ENCODE measurements at regions not wholly inside any gene's neighbourhood (a gene's known extent, or its start where the extent isn't known, plus 50 kb on each side); places are given as distances from the start of the nearest gene placed in this dataset.

DNA sequence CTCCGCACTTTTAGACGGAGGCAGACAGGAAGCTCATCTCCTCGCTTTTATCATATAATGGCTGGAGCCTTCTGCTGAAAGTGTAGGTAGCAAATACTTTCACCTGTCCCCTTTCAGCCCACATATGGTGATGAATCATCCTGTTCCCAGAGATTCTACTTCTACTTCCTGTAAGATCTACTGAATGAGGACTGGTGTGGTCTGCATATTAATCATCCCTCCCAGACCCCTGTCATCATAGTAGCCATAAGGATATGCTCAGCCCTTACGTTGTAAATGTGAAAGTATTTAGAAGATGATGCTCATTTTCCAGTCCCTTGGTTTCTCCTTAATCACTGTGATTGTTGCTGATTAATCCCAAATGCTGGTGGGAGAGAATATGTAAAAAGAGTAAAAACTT is 268.2 kb upstream of the GRIP1 start:
- H3K4me1 ChIP-seq (ENCODE audit: control insufficient read depth, insufficient read depth, low read length) = no peaks in the 10 kb centered on the region
- no peaks in the 10 kb centered on the region for H3K9me3 ChIP-seq (replicated peaks; ENCODE audit: low read length)
- H3K36me3 ChIP-seq (ENCODE audit: insufficient read depth, low read length) = no peaks in the 10 kb centered on the region
- H3K4me3 ChIP-seq (ENCODE audit: low read length) = no peak overlapping the region
- H3K27me3 ChIP-seq (ENCODE audit: control insufficient read depth, insufficient read depth, low read length) = no peaks in the 10 kb centered on the region
- H3K9ac ChIP-seq (ENCODE audit: low read depth, low read length) = no peak overlapping the region
- H3K4me2 ChIP-seq (ENCODE audit: low read length) = no peak overlapping the region

DNA sequence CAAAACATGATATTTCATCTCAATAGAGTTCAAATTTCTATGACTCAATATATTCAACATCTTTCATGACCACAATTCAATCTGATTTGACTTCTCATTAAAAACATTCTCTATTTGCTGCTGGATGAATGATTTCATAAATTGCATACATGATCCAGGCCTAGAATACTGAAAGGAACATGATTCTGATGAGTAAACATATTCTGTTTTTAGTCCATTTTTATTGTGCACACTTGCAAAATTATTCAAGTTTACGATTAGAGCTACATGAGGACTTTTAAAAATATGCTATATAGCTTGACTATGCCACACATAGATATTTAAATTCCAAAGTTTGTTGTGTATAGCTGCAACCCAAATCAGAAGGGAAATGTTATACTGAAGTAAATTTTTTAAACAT is 273.8 kb upstream of the GRIP1 start:
- H3K4me2 ChIP-seq (ENCODE audit: low read length) = no peak overlapping the region
- no peak overlapping the region for H3K4me3 ChIP-seq (ENCODE audit: low read length)
- no peaks in the 10 kb centered on the region for H3K4me1 ChIP-seq (ENCODE audit: control insufficient read depth, insufficient read depth, low read length)
- H3K9me3 ChIP-seq (replicated peaks; ENCODE audit: low read length) = no peaks in the 10 kb centered on the region
- H3K36me3 ChIP-seq (ENCODE audit: insufficient read depth, low read length) = no peaks in the 10 kb centered on the region
- peaks cover 7% of the 10 kb centered on the region for H3K27me3 ChIP-seq (ENCODE audit: control insufficient read depth, insufficient read depth, low read length)
- no peak overlapping the region for H3K9ac ChIP-seq (ENCODE audit: low read depth, low read length)

DNA sequence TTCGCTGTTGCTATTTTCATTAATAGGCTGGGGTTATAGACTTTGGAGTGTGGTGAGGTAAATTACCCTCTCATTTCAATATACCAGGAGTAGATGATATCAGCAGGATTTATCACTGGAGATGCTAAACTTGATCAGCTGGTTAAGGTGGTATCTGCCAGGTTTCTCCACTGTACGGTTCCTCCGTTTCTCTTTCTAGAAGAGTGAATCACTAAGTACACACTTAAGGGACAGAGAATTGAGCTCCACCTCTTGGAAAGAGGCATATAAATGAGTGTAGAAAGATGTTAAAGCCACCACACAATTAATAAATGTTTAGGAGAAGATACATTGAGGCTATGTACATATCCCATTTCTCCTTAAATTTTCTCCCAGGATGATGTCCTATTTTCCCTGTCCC is 277.4 kb upstream of the GRIP1 start:
- H3K27me3 ChIP-seq (ENCODE audit: control insufficient read depth, insufficient read depth, low read length) = peaks cover 7% of the 10 kb centered on the region

DNA sequence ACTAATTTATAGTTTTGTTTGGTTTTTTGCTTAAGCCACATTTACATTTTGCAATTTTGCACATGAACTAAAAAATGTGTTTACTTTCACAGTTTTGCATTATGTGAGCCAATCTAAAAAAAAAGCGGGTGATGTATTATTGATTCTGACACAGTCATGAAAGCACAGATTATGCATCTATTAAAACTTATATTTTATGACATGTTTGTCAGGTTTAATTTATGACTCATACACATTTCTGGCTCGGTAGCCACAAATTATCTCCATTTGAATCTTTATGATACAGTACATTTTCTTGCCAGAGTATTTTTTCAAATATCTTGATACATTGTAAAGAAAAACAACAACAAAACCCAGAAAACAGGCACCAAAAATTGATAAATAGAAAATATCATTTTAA is 280.4 kb upstream of the GRIP1 start:
- Histone ChIP-seq H3K27me3 (ENCODE audit: control insufficient read depth, insufficient read depth, low read length) (no peaks in the 10 kb centered on the region), H3K4me3 (ENCODE audit: low read length) (no peak overlapping the region), H3K9ac (ENCODE audit: low read depth, low read length) (no peak overlapping the region), H3K4me1 (ENCODE audit: control insufficient read depth, insufficient read depth, low read length) (no peaks in the 10 kb centered on the region), H3K36me3 (ENCODE audit: insufficient read depth, low read length) (no peaks in the 10 kb centered on the region), H3K9me3 (replicated peaks; ENCODE audit: low read length) (no peaks in the 10 kb centered on the region), H3K4me2 (ENCODE audit: low read length) (no peak overlapping the region)

More for the DNA sequence above, 277.4 kb upstream of the GRIP1 start:
- H3K9ac ChIP-seq (ENCODE audit: low read depth, low read length) = no peak overlapping the region
- no peak overlapping the region for H3K4me2 ChIP-seq (ENCODE audit: low read length)
- no peaks in the 10 kb centered on the region for H3K36me3 ChIP-seq (ENCODE audit: insufficient read depth, low read length)
- H3K9me3 ChIP-seq (replicated peaks; ENCODE audit: low read length) = no peaks in the 10 kb centered on the region
- no peak overlapping the region for H3K4me3 ChIP-seq (ENCODE audit: low read length)
- no peaks in the 10 kb centered on the region for H3K4me1 ChIP-seq (ENCODE audit: control insufficient read depth, insufficient read depth, low read length)

DNA sequence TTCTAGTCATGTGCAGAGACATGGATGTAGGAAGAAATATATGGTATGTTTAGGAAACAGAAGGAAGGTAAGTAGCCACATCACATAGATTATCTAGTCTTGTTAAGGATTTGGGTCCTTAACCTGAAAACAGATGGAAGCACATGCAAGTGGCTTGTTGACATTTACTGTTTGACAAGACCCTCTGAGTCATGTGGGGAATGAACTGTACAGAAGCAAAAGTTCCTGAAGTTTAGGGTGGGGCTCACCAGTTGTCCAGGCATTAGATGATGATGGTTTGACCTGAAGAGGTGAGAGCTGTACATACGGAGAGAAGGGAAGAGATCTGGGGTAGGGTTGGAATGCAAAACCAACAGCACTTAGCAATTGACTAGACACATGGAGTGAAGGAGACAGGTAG is 281.1 kb upstream of the GRIP1 start:
- no peak overlapping the region for H3K9ac ChIP-seq (ENCODE audit: low read depth, low read length)
- no peak overlapping the region for H3K4me2 ChIP-seq (ENCODE audit: low read length)
- no peaks in the 10 kb centered on the region for H3K27me3 ChIP-seq (ENCODE audit: control insufficient read depth, insufficient read depth, low read length)
- H3K4me1 ChIP-seq (ENCODE audit: control insufficient read depth, insufficient read depth, low read length) = no peaks in the 10 kb centered on the region
- H3K9me3 ChIP-seq (replicated peaks; ENCODE audit: low read length) = no peaks in the 10 kb centered on the region
- no peak overlapping the region for H3K4me3 ChIP-seq (ENCODE audit: low read length)
- H3K36me3 ChIP-seq (ENCODE audit: insufficient read depth, low read length) = no peaks in the 10 kb centered on the region

DNA sequence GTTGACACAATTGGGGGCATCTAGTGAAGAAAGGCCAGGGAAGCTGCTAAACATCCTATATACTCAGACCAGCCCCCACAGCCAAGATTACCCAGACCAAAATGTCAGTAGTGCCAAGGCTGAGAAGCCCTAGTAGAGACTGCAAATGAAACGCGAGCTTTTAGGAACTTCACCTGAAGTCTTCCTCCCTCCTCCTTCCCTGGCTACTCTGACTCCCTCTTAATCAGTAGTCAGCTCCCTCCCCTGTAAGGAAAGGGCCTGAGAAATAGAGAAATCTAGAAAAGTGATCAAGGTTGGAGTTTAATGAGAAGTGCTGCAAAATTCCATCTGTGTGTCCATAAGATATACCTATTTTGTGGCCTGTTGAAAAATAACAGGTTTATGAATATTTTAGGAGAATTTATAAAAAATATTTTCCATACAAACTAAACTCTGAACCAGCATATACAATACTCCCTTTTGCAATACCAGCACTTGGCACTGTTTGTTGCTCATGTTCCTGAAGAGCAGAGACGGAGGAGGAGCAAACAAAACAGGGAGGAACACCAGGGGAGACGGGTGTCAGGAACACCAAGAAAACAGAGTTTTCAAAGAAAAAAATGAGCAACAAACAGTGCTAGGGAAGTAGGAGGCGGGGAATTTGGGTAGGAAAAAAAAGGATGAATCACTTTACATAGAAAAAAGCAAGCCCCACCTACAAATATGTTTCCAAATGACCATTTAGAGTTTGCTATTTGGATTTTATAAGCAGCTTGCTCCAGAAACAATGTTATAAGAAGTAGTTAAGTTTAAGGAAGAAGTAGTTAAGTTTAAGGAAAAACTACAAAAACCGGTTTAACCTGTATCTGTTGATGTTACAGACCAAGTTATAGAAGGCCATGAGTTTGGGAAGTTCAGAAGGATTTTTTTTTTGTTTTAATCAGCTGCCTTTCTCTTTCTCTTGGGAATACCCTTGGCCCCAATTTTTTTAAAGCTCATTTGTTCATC is 282.1 kb upstream of the GRIP1 start:
- H3K9ac ChIP-seq (ENCODE audit: low read depth, low read length) = no peak overlapping the region
- H3K4me2 ChIP-seq (ENCODE audit: low read length) = no peak overlapping the region
- H3K27me3 ChIP-seq (ENCODE audit: control insufficient read depth, insufficient read depth, low read length) = no peaks in the 10 kb centered on the region
- no peaks in the 10 kb centered on the region for H3K36me3 ChIP-seq (ENCODE audit: insufficient read depth, low read length)
- H3K4me1 ChIP-seq (ENCODE audit: control insufficient read depth, insufficient read depth, low read length) = no peaks in the 10 kb centered on the region
- H3K4me3 ChIP-seq (ENCODE audit: low read length) = no peak overlapping the region
- no peaks in the 10 kb centered on the region for H3K9me3 ChIP-seq (replicated peaks; ENCODE audit: low read length)

DNA sequence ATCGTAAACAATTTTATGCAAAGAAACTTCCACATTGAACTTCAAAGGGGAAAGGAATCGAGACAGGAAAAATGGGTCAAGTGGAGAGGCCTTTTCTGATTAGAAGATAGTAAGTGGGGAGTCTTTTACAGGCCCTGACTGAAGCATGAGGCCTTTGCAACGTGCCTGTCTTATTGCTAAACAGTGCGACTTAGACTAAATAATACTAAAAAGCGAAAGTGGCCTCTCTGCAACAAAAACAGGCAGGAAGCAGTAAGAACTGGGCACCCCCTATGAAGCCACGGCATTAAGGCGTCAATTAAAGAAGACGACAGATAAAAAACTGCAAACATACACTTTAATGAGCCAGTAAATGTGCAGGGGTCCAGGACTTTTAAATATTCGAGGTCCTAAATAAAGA is 283.4 kb upstream of the GRIP1 start:
- H3K4me3 ChIP-seq (ENCODE audit: low read length) = no peak overlapping the region
- no peaks in the 10 kb centered on the region for H3K4me1 ChIP-seq (ENCODE audit: control insufficient read depth, insufficient read depth, low read length)
- no peaks in the 10 kb centered on the region for H3K36me3 ChIP-seq (ENCODE audit: insufficient read depth, low read length)
- no peaks in the 10 kb centered on the region for H3K9me3 ChIP-seq (replicated peaks; ENCODE audit: low read length)
- H3K4me2 ChIP-seq (ENCODE audit: low read length) = no peak overlapping the region
- no peaks in the 10 kb centered on the region for H3K27me3 ChIP-seq (ENCODE audit: control insufficient read depth, insufficient read depth, low read length)
- no peak overlapping the region for H3K9ac ChIP-seq (ENCODE audit: low read depth, low read length)

DNA sequence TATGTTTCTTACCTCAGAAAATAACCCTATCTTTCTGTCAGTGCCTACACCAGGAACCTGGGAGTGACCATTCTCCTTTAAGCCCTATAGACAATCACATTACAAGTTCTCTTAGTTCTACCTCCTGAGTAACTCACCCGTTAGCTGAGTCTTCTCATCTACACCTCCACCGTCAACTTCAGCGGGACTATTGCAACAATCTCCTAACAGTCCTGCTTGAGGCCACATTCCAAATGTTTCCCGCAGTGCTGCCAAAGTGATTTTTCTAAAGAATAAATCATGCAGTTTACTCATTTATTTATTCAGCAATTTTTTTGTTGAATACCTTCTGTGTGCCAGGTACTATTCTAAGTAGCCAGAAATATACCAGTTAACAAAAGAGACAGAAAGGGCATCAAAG is 285.0 kb upstream of the GRIP1 start:
- H3K4me3 ChIP-seq (ENCODE audit: low read length) = no peak overlapping the region
- no peaks in the 10 kb centered on the region for H3K27me3 ChIP-seq (ENCODE audit: control insufficient read depth, insufficient read depth, low read length)
- no peaks in the 10 kb centered on the region for H3K9me3 ChIP-seq (replicated peaks; ENCODE audit: low read length)
- H3K9ac ChIP-seq (ENCODE audit: low read depth, low read length) = no peak overlapping the region
- no peaks in the 10 kb centered on the region for H3K36me3 ChIP-seq (ENCODE audit: insufficient read depth, low read length)
- H3K4me2 ChIP-seq (ENCODE audit: low read length) = no peak overlapping the region
- no peaks in the 10 kb centered on the region for H3K4me1 ChIP-seq (ENCODE audit: control insufficient read depth, insufficient read depth, low read length)

DNA sequence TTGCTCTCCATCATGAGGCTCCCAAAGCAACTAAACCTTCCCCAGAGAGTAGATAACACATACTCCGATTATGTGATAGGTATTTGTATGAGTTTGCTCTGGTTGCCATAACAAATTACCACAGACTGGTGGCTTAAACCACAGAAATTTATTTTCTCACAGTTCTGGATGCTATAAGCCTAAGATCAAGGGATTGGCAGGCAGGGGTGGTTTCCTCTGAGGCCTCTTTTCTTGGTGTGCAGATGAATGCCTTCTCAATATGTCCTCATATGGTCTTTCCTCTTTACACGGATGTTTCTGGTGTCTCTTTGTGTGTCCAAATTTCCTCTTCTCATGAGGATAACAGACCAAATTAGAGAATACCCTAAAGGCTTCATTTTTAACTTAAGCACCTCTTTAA is 285.8 kb upstream of the GRIP1 start:
- Histone ChIP-seq H3K4me2 (ENCODE audit: low read length) (no peak overlapping the region), H3K9me3 (replicated peaks; ENCODE audit: low read length) (no peaks in the 10 kb centered on the region), H3K4me1 (ENCODE audit: control insufficient read depth, insufficient read depth, low read length) (no peaks in the 10 kb centered on the region), H3K36me3 (ENCODE audit: insufficient read depth, low read length) (no peaks in the 10 kb centered on the region), H3K9ac (ENCODE audit: low read depth, low read length) (no peak overlapping the region), H3K4me3 (ENCODE audit: low read length) (no peak overlapping the region), H3K27me3 (ENCODE audit: control insufficient read depth, insufficient read depth, low read length) (no peaks in the 10 kb centered on the region)

DNA sequence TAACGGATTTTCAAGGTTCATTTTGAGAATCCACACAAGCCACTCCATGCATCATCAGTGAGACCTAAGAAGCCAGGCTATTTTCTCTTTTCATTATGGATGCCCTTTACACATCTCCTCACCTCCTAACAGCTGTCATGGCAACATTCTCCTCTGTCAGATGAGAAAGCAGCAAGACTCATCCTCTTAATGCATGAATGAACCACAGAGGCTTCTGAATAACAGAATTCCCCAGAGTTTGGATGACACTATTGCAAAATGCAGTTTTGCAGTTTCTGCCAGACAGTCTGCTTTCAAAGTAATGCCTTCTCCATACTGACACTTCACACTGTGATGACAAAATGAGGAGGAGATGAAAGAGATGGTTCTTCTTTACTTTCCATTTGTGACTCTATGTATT is 286.7 kb upstream of the GRIP1 start:
- Histone ChIP-seq H3K9me3 (replicated peaks; ENCODE audit: low read length) (no peaks in the 10 kb centered on the region), H3K27me3 (ENCODE audit: control insufficient read depth, insufficient read depth, low read length) (no peaks in the 10 kb centered on the region), H3K4me3 (ENCODE audit: low read length) (no peak overlapping the region), H3K9ac (ENCODE audit: low read depth, low read length) (no peak overlapping the region), H3K4me1 (ENCODE audit: control insufficient read depth, insufficient read depth, low read length) (no peaks in the 10 kb centered on the region), H3K4me2 (ENCODE audit: low read length) (no peak overlapping the region), H3K36me3 (ENCODE audit: insufficient read depth, low read length) (no peaks in the 10 kb centered on the region)

DNA sequence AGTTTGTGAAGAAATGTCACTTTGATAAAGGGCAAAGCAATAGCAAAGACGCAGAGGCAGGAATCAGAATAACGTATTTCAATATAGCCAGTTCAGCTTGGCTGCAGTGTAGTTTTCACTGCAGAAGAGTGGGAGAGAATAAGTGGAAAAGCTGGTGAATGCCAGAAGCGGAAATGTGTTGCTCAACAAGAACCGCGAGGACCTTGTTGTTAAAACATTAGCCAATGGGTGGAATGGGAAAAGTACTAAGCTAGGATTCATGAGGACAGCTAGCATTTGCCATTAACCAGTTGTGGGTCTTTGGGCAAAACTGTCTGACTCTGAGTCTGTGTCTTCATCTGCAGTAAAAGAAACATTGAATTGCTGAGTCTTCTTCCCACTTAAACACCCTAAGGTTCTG is 292.9 kb upstream of the GRIP1 start:
- Histone ChIP-seq H3K4me1 (ENCODE audit: control insufficient read depth, insufficient read depth, low read length) (no peaks in the 10 kb centered on the region), H3K9ac (ENCODE audit: low read depth, low read length) (no peak overlapping the region), H3K4me3 (ENCODE audit: low read length) (no peak overlapping the region), H3K9me3 (replicated peaks; ENCODE audit: low read length) (no peaks in the 10 kb centered on the region), H3K4me2 (ENCODE audit: low read length) (no peak overlapping the region), H3K27me3 (ENCODE audit: control insufficient read depth, insufficient read depth, low read length) (no peaks in the 10 kb centered on the region), H3K36me3 (ENCODE audit: insufficient read depth, low read length) (no peaks in the 10 kb centered on the region)

DNA sequence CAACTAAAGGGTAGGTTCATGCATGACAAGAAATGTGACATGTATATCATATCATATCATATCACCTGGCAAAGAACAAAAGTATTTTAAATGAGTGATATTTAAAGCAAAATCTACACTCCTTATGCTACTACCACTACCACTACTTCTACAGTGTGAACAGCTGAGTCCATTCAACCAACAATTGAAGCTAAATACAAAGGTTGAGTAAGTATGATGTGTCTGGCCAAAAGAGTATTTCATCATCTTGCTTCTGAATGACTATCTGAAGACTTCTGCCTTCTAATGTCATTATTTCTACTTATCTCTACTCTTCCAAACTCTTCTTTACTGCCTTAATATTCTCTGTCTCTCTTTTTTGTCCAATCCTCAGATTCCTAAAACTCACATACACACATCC is 292.6 kb upstream of the CAND1 start:
- no peaks in the 10 kb centered on the region for H3K4me1 ChIP-seq (ENCODE audit: control insufficient read depth, insufficient read depth, low read length)

More for the DNA sequence above, 292.6 kb upstream of the CAND1 start:
- Histone ChIP-seq H3K9ac (ENCODE audit: low read depth, low read length) (no peak overlapping the region), H3K4me2 (ENCODE audit: low read length) (no peak overlapping the region), H3K4me3 (ENCODE audit: low read length) (no peak overlapping the region), H3K27me3 (ENCODE audit: control insufficient read depth, insufficient read depth, low read length) (no peaks in the 10 kb centered on the region), H3K9me3 (replicated peaks; ENCODE audit: low read length) (no peaks in the 10 kb centered on the region), H3K36me3 (ENCODE audit: insufficient read depth, low read length) (no peaks in the 10 kb centered on the region)
